GM19372 (cell line): ENCODE measurements at regions not wholly inside any gene's neighbourhood (a gene's known extent, or its start where the extent isn't known, plus 50 kb on each side); places are given as distances from the start of the nearest gene placed in this dataset.
"Not testable (repeated sequence)": the region's sequence is repeated elsewhere in the genome, so short reads cannot be mapped to it uniquely, and the experiment has no call there.

Experiments
- ATAC-seq: cut with Tn5 transposase; IDR thresholded peaks from one replicate; pipeline ENCODE4 v1.9.1; 2021; ENCODE audit warnings: mild to moderate bottlenecking, low read depth, moderate library complexity; ENCODE audit not compliant: unreplicated experiment

DNA sequence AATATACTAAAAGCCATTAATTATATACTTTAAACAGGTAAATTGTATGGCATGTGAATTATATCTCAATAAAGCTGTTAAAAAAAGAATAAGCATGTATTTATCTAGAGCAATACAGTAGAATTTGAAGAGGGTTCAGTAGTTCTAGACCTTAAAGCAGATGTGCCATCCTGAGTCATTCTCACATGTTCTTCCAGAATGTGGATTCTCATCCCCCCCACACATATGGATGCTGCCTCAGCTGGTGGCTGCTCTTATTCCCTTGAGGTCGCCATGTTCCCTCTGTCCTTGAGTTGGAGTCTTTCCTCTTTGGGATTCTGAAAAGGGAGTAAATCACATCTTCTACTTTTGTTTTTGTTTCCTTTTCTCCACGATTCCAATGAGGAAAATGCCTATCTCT, 321.3 kb downstream of the AEBP2 start:
- ATAC-seq: no peak

GRCh38 chr12:19761463-19761862, 322.2 kb downstream of the AEBP2 start:
- ATAC-seq: no peak

DNA sequence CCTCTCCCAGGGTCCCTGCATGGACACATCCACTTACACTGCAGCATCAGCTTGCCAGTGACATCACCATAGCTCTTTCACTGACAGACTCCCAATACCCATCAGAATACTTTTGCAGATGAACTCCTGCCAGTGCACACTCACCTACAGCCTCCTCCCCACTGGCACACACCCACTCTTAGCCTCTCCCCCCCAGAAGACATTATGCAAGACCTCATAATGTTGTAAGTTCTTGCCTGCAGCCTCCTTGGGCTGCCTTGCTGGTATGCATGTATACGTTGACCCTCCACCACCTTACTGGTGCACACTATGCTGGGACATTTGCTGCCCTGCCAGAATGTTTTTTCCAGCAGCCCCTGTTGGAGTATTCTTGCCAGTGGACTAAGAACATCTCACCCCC, 324.2 kb downstream of the AEBP2 start:
- no peak for ATAC-seq

DNA sequence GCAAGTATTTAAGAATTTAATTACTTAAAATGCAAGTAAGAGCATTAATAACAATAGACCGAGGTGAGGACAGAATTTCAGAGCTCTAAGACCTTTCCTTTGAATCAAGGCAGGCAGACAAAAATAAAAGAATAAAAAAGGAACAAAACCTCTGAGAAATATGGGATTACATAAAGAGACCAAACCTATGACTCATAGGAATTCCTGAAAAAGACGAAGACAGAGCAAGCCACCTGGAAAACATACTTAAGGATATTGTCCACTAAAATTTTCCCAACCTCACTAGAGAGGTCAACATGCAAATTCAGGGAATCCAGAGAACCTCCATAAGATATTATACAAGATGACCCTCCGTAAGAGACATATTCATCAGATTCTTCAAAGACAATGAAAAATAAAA, 325.1 kb downstream of the AEBP2 start:
- no peak for ATAC-seq

GRCh38 chr12:19771858-19772257, 332.6 kb downstream of the AEBP2 start:
- no peak for ATAC-seq

- ATAC-seq: no peak
Observed at GRCh38 chr12:19772776-19773175, 333.5 kb downstream of the AEBP2 start.

DNA sequence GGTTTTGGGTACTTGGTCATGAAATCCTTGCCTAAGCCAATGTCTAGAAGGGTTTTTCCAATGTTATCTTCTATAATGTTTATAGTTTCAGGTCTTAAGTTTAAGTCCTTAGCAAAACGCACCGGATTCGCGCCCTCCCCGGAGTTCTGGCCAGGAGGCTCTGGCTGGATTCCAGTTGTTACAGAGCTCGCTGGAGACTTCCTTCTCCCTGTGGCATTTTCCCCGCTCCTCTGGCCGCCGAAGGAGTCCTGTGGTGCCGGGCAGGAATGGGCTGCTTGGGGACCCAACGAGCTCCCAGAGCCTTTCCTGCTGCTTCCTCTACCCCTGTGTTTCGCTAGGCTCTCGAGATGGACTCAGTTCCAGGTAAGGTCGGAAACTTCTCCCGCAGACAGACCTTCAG, 335.9 kb downstream of the AEBP2 start:
- ATAC-seq: no peak

DNA sequence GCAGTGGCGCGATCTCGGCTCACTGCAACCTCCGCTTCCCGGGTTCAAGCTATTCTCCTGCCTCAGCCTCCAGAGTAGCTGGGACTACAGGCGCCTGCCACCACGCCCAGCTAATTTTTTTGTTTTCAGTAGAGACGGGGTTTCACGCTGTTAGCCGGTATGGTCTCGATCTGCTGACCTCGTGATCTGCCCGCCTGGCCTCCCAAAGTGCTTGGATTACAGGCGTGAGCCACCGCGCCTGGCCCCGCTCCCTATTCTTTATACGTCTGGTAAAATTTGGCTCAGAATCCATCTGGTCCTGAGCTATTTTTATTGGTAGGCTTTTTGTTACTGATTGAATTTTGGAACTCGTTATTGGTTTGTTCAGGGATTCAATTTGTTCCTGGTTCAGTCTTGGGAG, 336.7 kb downstream of the AEBP2 start:
- not testable (repeated sequence) for ATAC-seq

GRCh38 chr12:19778172-19778571, 338.9 kb downstream of the AEBP2 start:
- no peak for ATAC-seq

- no peak for ATAC-seq
Observed at GRCh38 chr12:19778797-19779196, 339.5 kb downstream of the AEBP2 start.

- ATAC-seq: no peak
Observed at GRCh38 chr12:19779395-19780056, 340.2 kb downstream of the AEBP2 start.

DNA sequence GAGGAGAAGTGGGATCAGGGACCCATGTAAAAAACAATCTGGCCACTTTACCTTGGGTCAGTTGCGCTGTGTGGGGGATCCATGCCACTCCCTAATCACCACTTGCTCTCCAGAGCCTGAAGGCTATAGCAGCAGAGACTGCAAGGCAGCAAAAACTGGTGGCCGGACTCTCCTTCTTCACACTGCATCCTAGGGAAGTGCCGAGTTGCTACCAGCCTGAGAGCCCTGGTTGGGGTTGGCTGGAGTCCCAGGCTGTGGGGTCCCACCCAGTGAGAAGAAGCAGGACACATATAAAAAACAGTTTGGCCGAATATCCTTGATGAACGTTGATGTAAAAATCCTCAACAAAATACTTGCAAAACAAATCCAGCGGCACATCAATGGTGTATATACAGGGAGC, 341.2 kb downstream of the AEBP2 start:
- ATAC-seq: no peak

- ATAC-seq: no peak
Observed at GRCh38 chr12:19783547-19784444, 344.5 kb downstream of the AEBP2 start.

- ATAC-seq: no peak
Observed at GRCh38 chr12:19792028-19792427, 352.7 kb downstream of the AEBP2 start.

DNA sequence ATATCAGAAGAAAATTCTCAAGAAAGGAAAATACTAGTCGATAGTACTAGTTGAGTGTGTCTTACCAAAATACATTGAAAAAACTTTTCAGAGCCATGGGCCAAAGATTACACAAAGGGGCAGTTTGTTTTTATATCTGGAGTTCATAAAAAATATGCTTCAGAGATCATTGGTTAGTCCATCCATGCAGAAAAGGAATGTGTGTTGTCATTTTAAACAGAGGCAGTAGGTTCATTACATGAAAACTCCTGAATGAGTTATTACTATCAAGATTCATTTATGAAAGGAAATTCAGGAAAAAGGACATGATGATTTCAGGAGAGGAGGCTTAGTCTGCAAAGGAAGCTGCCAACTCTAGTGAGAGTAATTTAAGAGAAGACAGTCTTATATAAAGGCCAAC, 354.8 kb downstream of the AEBP2 start:
- no peak for ATAC-seq

DNA sequence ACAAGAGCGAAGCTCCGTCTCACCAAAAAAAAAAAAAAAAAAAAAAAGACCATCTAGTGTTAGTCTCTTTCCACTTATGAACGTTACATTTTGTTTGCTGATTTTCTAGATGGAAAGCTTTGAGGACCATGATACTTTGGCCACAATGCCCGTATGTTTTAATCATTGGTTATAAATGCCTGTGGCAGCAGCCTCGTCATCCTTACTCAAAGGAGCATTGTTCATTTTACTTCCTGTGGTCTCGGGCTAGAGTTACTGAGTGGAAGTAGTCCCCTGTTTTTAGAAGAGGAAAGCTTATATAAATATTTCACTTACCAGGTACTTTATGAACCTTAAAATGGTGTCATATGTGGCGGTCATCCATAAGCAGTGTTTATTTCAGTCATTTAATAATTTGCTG, 359.9 kb downstream of the AEBP2 start:
- ATAC-seq: no peak

DNA sequence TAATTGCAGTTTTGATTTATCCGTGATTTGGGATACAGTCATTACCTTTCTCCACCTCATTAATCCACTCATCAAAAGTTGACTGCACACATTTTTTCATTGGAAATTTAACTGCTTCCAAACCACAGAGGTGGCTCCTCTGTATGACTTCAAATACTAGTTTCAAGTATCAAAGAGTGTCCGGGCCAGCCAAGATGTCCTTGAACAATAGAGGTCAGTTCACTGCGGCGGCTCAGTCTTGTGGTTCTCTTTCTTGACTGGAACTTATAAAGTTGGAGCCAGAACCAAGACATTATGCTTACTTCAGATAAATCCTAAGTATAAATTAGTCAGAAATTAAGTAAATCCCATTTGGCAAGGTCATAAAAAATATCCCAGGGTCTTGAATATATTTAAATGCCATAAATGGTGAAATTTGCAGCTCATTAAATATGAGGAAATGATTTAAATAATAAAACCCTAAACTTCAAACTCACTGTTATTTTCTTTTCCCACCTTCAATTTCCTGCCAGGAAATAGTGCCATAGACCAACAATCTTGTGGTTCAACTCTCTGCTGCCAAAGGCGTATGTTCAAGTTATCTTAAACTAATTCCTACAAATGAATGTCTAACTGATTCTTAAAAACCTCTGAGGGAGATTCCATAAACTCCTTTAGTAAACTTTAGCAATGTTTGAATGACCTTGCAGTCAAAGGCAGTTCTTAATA, 360.8 kb downstream of the AEBP2 start:
- ATAC-seq: no peak

DNA sequence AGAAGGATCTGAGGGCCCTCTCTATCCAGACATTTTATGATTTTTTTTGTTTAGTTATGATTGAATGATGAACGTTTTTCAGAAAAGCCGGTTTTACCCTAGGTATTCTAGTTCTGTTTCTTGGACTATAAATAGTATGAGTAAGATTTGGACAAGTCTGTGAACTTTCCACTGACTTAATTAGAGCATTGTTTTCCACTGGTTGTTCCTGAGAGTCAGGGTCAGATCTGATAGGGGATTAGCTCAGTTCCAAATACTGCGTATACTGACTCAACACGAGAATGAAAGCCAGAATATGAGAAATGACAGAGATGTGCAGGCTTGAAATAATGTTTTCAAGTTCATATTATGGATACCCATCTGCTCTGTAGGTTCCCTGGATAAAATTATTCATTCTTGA, 361.6 kb downstream of the AEBP2 start:
- no peak for ATAC-seq

- ATAC-seq: no peak
Observed at GRCh38 chr12:19801941-19802340, 362.6 kb downstream of the AEBP2 start.

GRCh38 chr12:19802915-19803314, 363.6 kb downstream of the AEBP2 start:
- ATAC-seq: no peak

GRCh38 chr12:19804737-19805136, 365.4 kb downstream of the AEBP2 start:
- ATAC-seq: no peak
